ENCODE measurements at regions not wholly inside any gene's neighbourhood (a gene's known extent, or its start where the extent isn't known, plus 50 kb on each side); places are given as distances from the start of the nearest gene placed in this dataset.

- TF ChIP-seq CTCF (conservative IDR thresholded peaks at IDR 0.05) = no peak
- no peak overlapping the region for H3K27ac ChIP-seq
These were observed 217.8 kb upstream of the PMFBP1 start for GRCh38 chr16:72389791-72390190.

- no peak for TF ChIP-seq CTCF (conservative IDR thresholded peaks at IDR 0.05)
- no peak overlapping the region for H3K27ac ChIP-seq
These were observed 216.1 kb upstream of the PMFBP1 start for GRCh38 chr16:72388007-72388406.

- TF ChIP-seq CTCF (conservative IDR thresholded peaks at IDR 0.05) = no peak
- no peak overlapping the region for H3K27ac ChIP-seq
These were observed 212.7 kb upstream of the PMFBP1 start for GRCh38 chr16:72384651-72385050.

- no peak for TF ChIP-seq CTCF (conservative IDR thresholded peaks at IDR 0.05)
These were observed 208.3 kb upstream of the PMFBP1 start for GRCh38 chr16:72380283-72380682.

GRCh38 chr16:72373201-72373600 is 201.2 kb upstream of the PMFBP1 start:
- no peak overlapping the region for H3K27ac ChIP-seq
- no peak for TF ChIP-seq CTCF (conservative IDR thresholded peaks at IDR 0.05)

More at GRCh38 chr16:72380283-72380682, 208.3 kb upstream of the PMFBP1 start:
- H3K27ac ChIP-seq = no peak overlapping the region

GRCh38 chr16:72372087-72373045 is 200.4 kb upstream of the PMFBP1 start:
- no peak for TF ChIP-seq CTCF (conservative IDR thresholded peaks at IDR 0.05)
- no peak overlapping the region for H3K27ac ChIP-seq

- H3K27ac ChIP-seq = no peak overlapping the region
- TF ChIP-seq CTCF (conservative IDR thresholded peaks at IDR 0.05) = no peak
These were observed 199.5 kb upstream of the PMFBP1 start for GRCh38 chr16:72371307-72372086.
